H1 (cell line): ENCODE measurements at regions not wholly inside any gene's neighbourhood (a gene's known extent, or its start where the extent isn't known, plus 50 kb on each side); places are given as distances from the start of the nearest gene placed in this dataset.

ENCODE experiments used
- CTCF ChIA-PET: fragments of 300-600 bp; sonication (Branson Sonifier 250); formaldehyde crosslinking; loops from one replicate; lab custom pipeline; 2021; ENCODE audit not compliant: partially characterized antibody; lab: Charles Lee
- POLR2A ChIA-PET: fragments of 300-600 bp; sonication (Branson Sonifier 250); formaldehyde crosslinking; loops from one replicate; lab custom pipeline; 2021; ENCODE audit warnings: inconsistent platforms; ENCODE audit not compliant: partially characterized antibody; lab: Charles Lee
- DNase-seq, 2 experiments: peaks; one replicate each; pipeline versions ENCODE4 v3.0.0 to v3.0.0-alpha.2; 2010 to 2022; ENCODE audit warnings: low spot score in 2 of 2, low read depth in 1 of 2, mixed read lengths in 1 of 2
- FAIRE-seq: peaks from 2 replicates; lab custom pipeline; 2011; peaks lifted over from hg19 to GRCh38; lab: Jason Lieb, UNC
- H2AFZ ChIP-seq: 2 replicates; pipeline ENCODE4 v1.8.1; 2012; ENCODE audit warnings: low read length, inconsistent platforms
- H2AK5ac ChIP-seq: 2 replicates; pipeline ENCODE4 v1.6.1; 2013; ENCODE audit warnings: low read depth, low read length
- H2BK120ac ChIP-seq: replicated peaks from 2 replicates; pipeline ENCODE3; 2013; ENCODE audit warnings: low read depth, low read length, inconsistent platforms
- H2BK12ac ChIP-seq: 2 replicates; pipeline ENCODE4 v1.6.1; 2013; ENCODE audit warnings: low read depth, low read length
- H2BK15ac ChIP-seq: 2 replicates; pipeline ENCODE4 v1.6.1; 2013; ENCODE audit warnings: low read length
- H2BK20ac ChIP-seq: 2 replicates; pipeline ENCODE4 v1.6.1; 2013; ENCODE audit warnings: low read length
- H2BK5ac ChIP-seq: 2 replicates; pipeline ENCODE4 v1.6.1; 2013; ENCODE audit warnings: low read depth, low read length
- H3K14ac ChIP-seq: 2 replicates; pipeline ENCODE4 v1.6.1; 2013; ENCODE audit warnings: inconsistent platforms; ENCODE audit not compliant: insufficient read length
- H3K18ac ChIP-seq: 2 replicates; pipeline ENCODE4 v1.6.1; 2013; ENCODE audit warnings: low read length; ENCODE audit errors: extremely low read depth
- H3K23ac ChIP-seq: 2 replicates; pipeline ENCODE4 v1.6.1; 2013; ENCODE audit warnings: inconsistent platforms; ENCODE audit not compliant: insufficient read length
- H3K23me2 ChIP-seq: 2 replicates; pipeline ENCODE4 v1.6.1; 2013; ENCODE audit warnings: low read depth, low read length
- H3K27ac ChIP-seq: 2 replicates; pipeline ENCODE4 v1.6.1; 2011; ENCODE audit warnings: low read depth, low read length, inconsistent platforms
- H3K27me3 ChIP-seq, 4 experiments: replicated peaks in 1 of 4; 1 replicate in 1 of 4; 2 replicates in 3 of 4; pipeline versions ENCODE4 v1.6.1 to v1.8.1; 2011 to 2013; ENCODE audit warnings: low read length in 3 of 4, mild to moderate bottlenecking in 3 of 4, inconsistent platforms in 2 of 4, mixed read lengths in 2 of 4, moderate library complexity in 1 of 4; ENCODE audit not compliant: control insufficient read depth in 3 of 4, insufficient read depth in 3 of 4; ENCODE audit errors: extremely low read depth in 1 of 4
- H3K36me3 ChIP-seq, 4 experiments: 2 replicates each; pipeline versions ENCODE4 v1.6.1 to v1.8.1; 2011 to 2013; ENCODE audit warnings: mild to moderate bottlenecking in 4 of 4, low read length in 3 of 4, moderate library complexity in 2 of 4, control low read depth in 1 of 4, inconsistent platforms in 1 of 4; ENCODE audit not compliant: insufficient read depth in 4 of 4, control insufficient read depth in 2 of 4
- H3K4ac ChIP-seq: replicated peaks from 2 replicates; pipeline ENCODE3; 2013; ENCODE audit warnings: low read length, low read depth, mixed read lengths, inconsistent platforms; ENCODE audit not compliant: insufficient read length
- H3K4me1 ChIP-seq, 4 experiments: replicated peaks in 1 of 4; 1 replicate in 1 of 4; 2 replicates in 3 of 4; pipeline versions ENCODE4 v1.6.1 to v1.8.1; 2011 to 2013; ENCODE audit warnings: low read length in 3 of 4, inconsistent platforms in 2 of 4, mixed read lengths in 1 of 4; ENCODE audit not compliant: insufficient read depth in 4 of 4, control insufficient read depth in 3 of 4
- H3K4me2 ChIP-seq, 2 experiments: 2 replicates each; pipeline versions ENCODE4 v1.6.1 to v1.8.1; 2011 to 2013; ENCODE audit warnings: low read depth in 2 of 2, low read length in 2 of 2, control low read depth in 1 of 2, inconsistent platforms in 1 of 2, mild to moderate bottlenecking in 1 of 2; ENCODE audit not compliant: insufficient read depth in 1 of 2
- H3K4me3 ChIP-seq, 4 experiments: fragments of 200-600, 300-600 bp in 1 of 4; sonication (generic), shearing (Covaris generic), sonication (Bioruptor Twin) in 1 of 4; 2 replicates each; pipeline versions ENCODE4 v1.5.1 to v1.8.1; 2011 to 2016; ENCODE audit warnings: low read length in 4 of 4, low read depth in 3 of 4, control low read depth in 2 of 4, inconsistent platforms in 2 of 4, mild to moderate bottlenecking in 2 of 4, mixed read lengths in 1 of 4, moderate library complexity in 1 of 4; ENCODE audit not compliant: insufficient read depth in 2 of 4; ENCODE audit errors: extremely low read depth in 1 of 4
- H3K56ac ChIP-seq: replicated peaks from 2 replicates; pipeline ENCODE3; 2013; ENCODE audit warnings: low read depth, mild to moderate bottlenecking, mixed read lengths, low read length, inconsistent platforms; ENCODE audit not compliant: insufficient read length
- H3K79me1 ChIP-seq: 2 replicates; pipeline ENCODE4 v1.6.1; 2013; ENCODE audit warnings: low read depth, low read length, control low read depth
- H3K79me2 ChIP-seq, 2 experiments: 2 replicates each; pipeline versions ENCODE4 v1.6.1 to v1.8.1; 2012 to 2013; ENCODE audit warnings: low read length in 2 of 2, mild to moderate bottlenecking in 2 of 2, inconsistent platforms in 1 of 2; ENCODE audit not compliant: insufficient read depth in 2 of 2, control insufficient read depth in 1 of 2
- H3K9ac ChIP-seq, 4 experiments: replicated peaks in 1 of 4; 1 replicate in 1 of 4; 2 replicates in 3 of 4; pipeline versions ENCODE4 v1.6.1 to v1.8.1; 2011 to 2013; ENCODE audit warnings: low read depth in 3 of 4, low read length in 3 of 4, control low read depth in 2 of 4, mild to moderate bottlenecking in 2 of 4, moderate library complexity in 2 of 4, inconsistent platforms in 1 of 4; ENCODE audit errors: extremely low read depth in 1 of 4
- H3K9me3 ChIP-seq, 2 experiments: 2 replicates each; pipeline versions ENCODE4 v1.6.1 to v1.8.1; 2012 to 2013; ENCODE audit warnings: mild to moderate bottlenecking in 2 of 2, moderate library complexity in 2 of 2, control low read depth in 1 of 2, inconsistent platforms in 1 of 2, low read depth in 1 of 2, low read length in 1 of 2, mixed read lengths in 1 of 2; ENCODE audit not compliant: insufficient read depth in 2 of 2
- H4K20me1 ChIP-seq, 2 experiments: replicated peaks in 1 of 2; 2 replicates each; pipeline versions ENCODE3 to v1.8.1; 2011 to 2013; ENCODE audit warnings: inconsistent platforms in 2 of 2, low read length in 2 of 2, mild to moderate bottlenecking in 1 of 2; ENCODE audit not compliant: insufficient read depth in 2 of 2, control insufficient read depth in 1 of 2
- H4K5ac ChIP-seq: 2 replicates; pipeline ENCODE4 v1.6.1; 2013; ENCODE audit warnings: low read length, low read depth, mixed read lengths, inconsistent platforms; ENCODE audit not compliant: insufficient read length
- H4K8ac ChIP-seq: 2 replicates; pipeline ENCODE4 v1.8.0; 2013; ENCODE audit warnings: mild to moderate bottlenecking, moderate library complexity, low read length, inconsistent platforms; ENCODE audit not compliant: insufficient read depth; ENCODE audit errors: extremely low read depth
- H4K91ac ChIP-seq: replicated peaks from 2 replicates; pipeline ENCODE3; 2013; ENCODE audit warnings: low read length, mixed read lengths, inconsistent platforms; ENCODE audit not compliant: insufficient read length
- JUND ChIP-seq: IDR thresholded peaks from 2 replicates; pipeline ENCODE4 v1.6.1; 2011; ENCODE audit warnings: mild to moderate bottlenecking, improper control_type of control experiment, low read length
- POLR2AphosphoS5 ChIP-seq: IDR thresholded peaks from 2 replicates; pipeline ENCODE4 v1.6.1; 2011; ENCODE audit warnings: low read depth, low read length
- RNF2 ChIP-seq: fragments of 200-900, 300-1000 bp; sonication (generic); IDR thresholded peaks from 2 replicates; pipeline ENCODE4 v1.7.1; 2016; ENCODE audit warnings: borderline replicate concordance, low read depth, mild to moderate bottlenecking, antibody characterized with exemption, low read length; ENCODE audit not compliant: poor library complexity, severe bottlenecking; ENCODE audit errors: missing control alignments
- SIRT6 ChIP-seq: IDR thresholded peaks from one replicate; pipeline ENCODE4 v1.7.1; 2012; ENCODE audit warnings: low read length, inconsistent platforms
- TEAD4 ChIP-seq: IDR thresholded peaks from 2 replicates; pipeline ENCODE4 v1.6.1; 2012; ENCODE audit warnings: low read depth, low read length, inconsistent platforms, mixed read lengths
- WGBS, 2 experiments: shearing (Covaris generic) in 1 of 2; methylation state at CpG; one replicate each; pipeline versions ENCODE4 v1.1.6 to v1.1.7; 2013 to 2015; ENCODE audit warnings: low lambda C conversion rate in 2 of 2, mixed read lengths in 2 of 2, inconsistent platforms in 1 of 2, low coverage in 1 of 2, missing lambda C conversion rate in 1 of 2; ENCODE audit not compliant: insufficient replicate concordance in 2 of 2, insufficient coverage in 1 of 2, insufficient read length in 1 of 2; ENCODE audit errors: extremely low coverage in 1 of 2, missing lambda C conversion rate in 1 of 2; 5-methylcytosine and 5-hydroxymethylcytosine counted together
- TF ChIP-seq, protein P1 (sequence below): IDR thresholded peaks from 2 replicates; pipeline ENCODE4 v1.6.1; 2012; ENCODE audit warnings: inconsistent platforms

DNA sequence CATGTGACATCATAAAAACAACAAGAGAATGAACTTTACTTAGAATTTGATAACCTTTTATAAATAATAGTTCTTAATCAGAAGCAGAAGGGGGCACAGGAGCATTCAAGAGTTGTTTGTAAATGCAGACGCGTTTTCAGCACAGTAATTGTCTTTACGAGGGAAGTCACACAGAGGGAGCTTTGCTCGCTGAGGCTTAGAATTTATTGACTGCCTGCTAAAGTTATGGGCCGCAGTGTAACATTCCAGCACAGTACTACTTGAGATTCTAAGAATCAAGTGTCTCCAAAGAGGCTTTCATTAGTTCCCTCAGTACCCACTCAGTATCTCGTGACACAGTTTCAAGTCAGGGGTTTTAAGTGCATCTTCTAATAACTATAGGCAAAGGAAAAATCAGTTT, 288.7 kb downstream of the NR2F2 start:
- no peak overlapping the region for H4K8ac ChIP-seq
- no peak overlapping the region for H2AFZ ChIP-seq
- peaks cover 0 to 2% (median 0%) of the 10 kb centered on the region in 4 experiments; a peak in 3 of 7 replicates for H3K4me1 ChIP-seq
- H3K18ac ChIP-seq: no peak overlapping the region
- no peak overlapping the region for H2BK12ac ChIP-seq
- no peaks in the 10 kb centered on the region for H4K20me1 ChIP-seq
- FAIRE-seq (no peak), DNase-seq (no peak)
- H2BK5ac ChIP-seq: no peak overlapping the region
- no peak overlapping the region for H3K23ac ChIP-seq
- POLR2A ChIA-PET: no interaction called here
- no peak overlapping the region for H2BK20ac ChIP-seq
- no peak overlapping the region for H2AK5ac ChIP-seq
- no peak overlapping the region for H3K27ac ChIP-seq
- H3K27me3 ChIP-seq: no peaks in the 10 kb centered on the region
- H3K4me2 ChIP-seq: no peak overlapping the region
- H3K4me3 ChIP-seq: no peak overlapping the region
- no peaks in the 10 kb centered on the region for H3K36me3 ChIP-seq
- TF ChIP-seq RNF2 (no peak), TEAD4 (0 out of 2 replicates have a peak, but pooled peaks have one; percentile 33), JUND (no peak), SIRT6 (no peak), POLR2AphosphoS5 (no peak)
- TF ChIP-seq, protein P1, sequence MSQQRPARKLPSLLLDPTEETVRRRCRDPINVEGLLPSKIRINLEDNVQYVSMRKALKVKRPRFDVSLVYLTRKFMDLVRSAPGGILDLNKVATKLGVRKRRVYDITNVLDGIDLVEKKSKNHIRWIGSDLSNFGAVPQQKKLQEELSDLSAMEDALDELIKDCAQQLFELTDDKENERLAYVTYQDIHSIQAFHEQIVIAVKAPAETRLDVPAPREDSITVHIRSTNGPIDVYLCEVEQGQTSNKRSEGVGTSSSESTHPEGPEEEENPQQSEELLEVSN: no peak
- no peak overlapping the region for H4K91ac ChIP-seq
- no peak overlapping the region for H3K56ac ChIP-seq
- no peak overlapping the region for H3K9ac ChIP-seq
- WGBS, 2 experiments: 51% methylated on average over 6 of the region's 6 CpGs; no CpG with 5 or more reads in 1 of the 2 experiments
- H3K79me1 ChIP-seq: no peaks in the 10 kb centered on the region
- no peaks in the 10 kb centered on the region for H3K79me2 ChIP-seq
- H4K5ac ChIP-seq: no peak overlapping the region
- CTCF ChIA-PET: interaction anchor here (0.5 kb wide), 1 partner anchor 1673 kb away, joined by 3 read pairs; no protein-coding TSS in a partner anchor
- no peak overlapping the region for H2BK120ac ChIP-seq
- no peak overlapping the region for H2BK15ac ChIP-seq
- no peak overlapping the region for H3K14ac ChIP-seq
- H3K9me3 ChIP-seq: no peaks in the 10 kb centered on the region
- H3K4ac ChIP-seq: no peak overlapping the region
- no peaks in the 10 kb centered on the region; the same call in 1 of the 2 replicates for H3K23me2 ChIP-seq
